ENCODE measurements at regions not wholly inside any gene's neighbourhood (a gene's known extent, or its start where the extent isn't known, plus 50 kb on each side); places are given as distances from the start of the nearest gene placed in this dataset.
A peak's percentile ranks its signal among the peaks of the same experiment; 100 is the strongest.

GRCh38 chr10:62610649-62611229, 193.8 kb upstream of the ADO start:
- peaks cover 0 to 12% (median 5%) of the 10 kb centered on the region in 6 donors for H3K4me1 ChIP-seq
- no peaks in the 10 kb centered on the region for H3K9me3 ChIP-seq
- no peak overlapping the region for H3K4me3 ChIP-seq
- H3K27me3 ChIP-seq (replicated peaks in 1 of 7), result peaks cover 0 to 7% (median 0%) of the 10 kb centered on the region in 7 donors
- intact Hi-C loops (cut with DNase I; ENCODE audit: low total_unique reads), result loop anchor here (10.0 kb wide), 1 partner anchor 204 kb away; the partner anchor contains the start of gene EGR2
- peak; percentile 66 to 92 (median 84) for TF ChIP-seq CTCF (IDR thresholded peaks at IDR 0.05 in 8 of 11, conservative IDR thresholded peaks at IDR 0.05 in 3 of 11)
- peak in 1 of 3 donors; percentile 32 for TF ChIP-seq POLR2AphosphoS5 (IDR thresholded peaks at IDR 0.05)
- no peak for TF ChIP-seq POLR2A (IDR thresholded peaks at IDR 0.05)
- no peaks in the 10 kb centered on the region for H3K36me3 ChIP-seq
- WGBS, 5 donors, result 27 to 31% (median 28%) methylated on average over 7 of the region's 7 CpGs
- peak; percentile 92 for DNase-seq
- no peak overlapping the region for H3K27ac ChIP-seq

- no peak for DNase-seq
- no peaks in the 10 kb centered on the region for H3K9me3 ChIP-seq
- H3K27ac ChIP-seq, result no peak overlapping the region
- peaks cover 0 to 30% (median 19%) of the 10 kb centered on the region in 6 donors for H3K4me1 ChIP-seq
- peaks cover 0 to 7% (median 0%) of the 10 kb centered on the region in 7 donors for H3K27me3 ChIP-seq (replicated peaks in 1 of 7)
- H3K36me3 ChIP-seq, result no peaks in the 10 kb centered on the region
- no peak overlapping the region for H3K4me3 ChIP-seq
- 57 to 74% (median 63%) methylated on average over 6 of the region's 6 CpGs for WGBS, 5 donors
- TF ChIP-seq POLR2A (IDR thresholded peaks at IDR 0.05) (no peak), POLR2AphosphoS5 (IDR thresholded peaks at IDR 0.05) (no peak), CTCF (IDR thresholded peaks at IDR 0.05 in 8 of 11, conservative IDR thresholded peaks at IDR 0.05 in 3 of 11) (no peak)
- intact Hi-C loops (cut with DNase I; ENCODE audit: low total_unique reads), result loop anchor here (10.0 kb wide), 1 partner anchor 201 kb away; the partner anchor contains the start of gene EGR2
Measured at GRCh38 chr10:62613424-62613823, 191.1 kb upstream of the ADO start.

GRCh38 chr10:62613859-62614258, 190.7 kb upstream of the ADO start:
- H3K4me1 ChIP-seq, result peaks cover 0 to 34% (median 23%) of the 10 kb centered on the region in 6 donors
- intact Hi-C loops (cut with DNase I; ENCODE audit: low total_unique reads), result loop anchor here (10.0 kb wide), 1 partner anchor 201 kb away; the partner anchor contains the start of gene EGR2
- WGBS, 5 donors, result 91 to 100% (median 94%) methylated on average over 1 of the region's 1 CpG

More at GRCh38 chr10:62613859-62614258, 190.7 kb upstream of the ADO start:
- H3K27me3 ChIP-seq (replicated peaks in 1 of 7), result peaks cover 0 to 7% (median 0%) of the 10 kb centered on the region in 7 donors
- no peak overlapping the region for H3K4me3 ChIP-seq
- H3K36me3 ChIP-seq, result no peaks in the 10 kb centered on the region
- no peak for DNase-seq
- H3K27ac ChIP-seq, result no peak overlapping the region
- no peak for TF ChIP-seq CTCF (IDR thresholded peaks at IDR 0.05 in 8 of 11, conservative IDR thresholded peaks at IDR 0.05 in 3 of 11)
- no peak for TF ChIP-seq POLR2A (IDR thresholded peaks at IDR 0.05)
- TF ChIP-seq POLR2AphosphoS5 (IDR thresholded peaks at IDR 0.05), result no peak
- H3K9me3 ChIP-seq, result no peaks in the 10 kb centered on the region

Measured in spleen (tissue), 11 donors.